ENCODE measurements at regions not wholly inside any gene's neighbourhood (a gene's known extent, or its start where the extent isn't known, plus 50 kb on each side); places are given as distances from the start of the nearest gene placed in this dataset.

- TF ChIP-seq CTCF (IDR thresholded peaks at IDR 0.05) (no peak), POLR2AphosphoS5 (IDR thresholded peaks at IDR 0.05; ENCODE audit: low read depth, low read length) (no peak), USF1 (IDR thresholded peaks at IDR 0.05; ENCODE audit: borderline replicate concordance, low read depth) (no peak), MAX (IDR thresholded peaks at IDR 0.05; ENCODE audit: low read depth) (no peak), JUND (IDR thresholded peaks at IDR 0.05) (no peak), RAD21 (IDR thresholded peaks at IDR 0.05; ENCODE audit: low read length) (no peak), SIN3A (IDR thresholded peaks at IDR 0.05; ENCODE audit: borderline replicate concordance, low read depth, low read length) (no peak), USF2 (IDR thresholded peaks at IDR 0.05; ENCODE audit: borderline replicate concordance, low read depth, low read length) (no peak), REST (IDR thresholded peaks at IDR 0.05; ENCODE audit: low read depth, low read length) (no peak), MEF2A (IDR thresholded peaks at IDR 0.05; ENCODE audit: borderline replicate concordance, low read depth) (no peak), EP300 (IDR thresholded peaks at IDR 0.05; ENCODE audit: borderline replicate concordance in 1 of 2, low read depth in 1 of 2, low read length in 1 of 2) (no peak)
Measured at GRCh38 chr2:183892315-183892941, 705.9 kb upstream of the ZNF804A start.

All from SK-N-SH (cell line).